HG02759 (cell line): ENCODE measurements at regions not wholly inside any gene's neighbourhood (a gene's known extent, or its start where the extent isn't known, plus 50 kb on each side); places are given as distances from the start of the nearest gene placed in this dataset.
"Not testable (repeated sequence)": the region's sequence is repeated elsewhere in the genome, so short reads cannot be mapped to it uniquely, and the experiment has no call there.

Experiments
- ATAC-seq: cut with Tn5 transposase; IDR thresholded peaks from one replicate; pipeline ENCODE4 v1.9.1; 2021; ENCODE audit warnings: mild to moderate bottlenecking, moderate library complexity; ENCODE audit not compliant: unreplicated experiment

GRCh38 chr5:9761706-9762105 is 131.6 kb upstream of the TAS2R1 start:
- no peak for ATAC-seq

- not testable (repeated sequence) for ATAC-seq
Measured at GRCh38 chr5:9752670-9753069, 122.5 kb upstream of the TAS2R1 start.

GRCh38 chr5:9743507-9743906 is 113.4 kb upstream of the TAS2R1 start:
- no peak for ATAC-seq

GRCh38 chr5:9742848-9743247 is 112.7 kb upstream of the TAS2R1 start:
- ATAC-seq: no peak

- ATAC-seq: no peak
Measured at GRCh38 chr5:9739135-9739534, 109.0 kb upstream of the TAS2R1 start.

GRCh38 chr5:9737265-9737664 is 107.1 kb upstream of the TAS2R1 start:
- ATAC-seq: no peak

- no peak for ATAC-seq
Measured at GRCh38 chr5:9733486-9733885, 103.3 kb upstream of the TAS2R1 start.

GRCh38 chr5:9731159-9731558 is 101.0 kb upstream of the TAS2R1 start:
- no peak for ATAC-seq

- no peak for ATAC-seq
Measured at GRCh38 chr5:9728261-9728660, 98.1 kb upstream of the TAS2R1 start.

- ATAC-seq: no peak
Measured at GRCh38 chr5:9726931-9727330, 96.8 kb upstream of the TAS2R1 start.

GRCh38 chr5:9725265-9725664 is 95.1 kb upstream of the TAS2R1 start:
- ATAC-seq: not testable (repeated sequence)

- ATAC-seq: no peak
Measured at GRCh38 chr5:9724707-9725106, 94.6 kb upstream of the TAS2R1 start.

- no peak for ATAC-seq
Measured at GRCh38 chr5:9722601-9723180, 92.5 kb upstream of the TAS2R1 start.

GRCh38 chr5:9721161-9721560 is 91.0 kb upstream of the TAS2R1 start:
- no peak for ATAC-seq

GRCh38 chr5:9720361-9720760 is 90.2 kb upstream of the TAS2R1 start:
- ATAC-seq: no peak

- ATAC-seq: peak; percentile 70
Measured at GRCh38 chr5:9716838-9717281, 86.7 kb upstream of the TAS2R1 start.

- ATAC-seq: no peak
Measured at GRCh38 chr5:9715891-9716335, 85.8 kb upstream of the TAS2R1 start.

GRCh38 chr5:9713959-9714586 is 83.9 kb upstream of the TAS2R1 start:
- ATAC-seq: no peak

GRCh38 chr5:9713356-9713755 is 83.2 kb upstream of the TAS2R1 start:
- no peak for ATAC-seq

GRCh38 chr5:9712911-9713310 is 82.8 kb upstream of the TAS2R1 start:
- no peak for ATAC-seq

GRCh38 chr5:9712506-9712905 is 82.4 kb upstream of the TAS2R1 start:
- ATAC-seq: no peak

- no peak for ATAC-seq
Measured at GRCh38 chr5:9710069-9710468, 79.9 kb upstream of the TAS2R1 start.
